HepG2 (cell line): ENCODE measurements at regions not wholly inside any gene's neighbourhood (a gene's known extent, or its start where the extent isn't known, plus 50 kb on each side); places are given as distances from the start of the nearest gene placed in this dataset.

Source experiments
- ATAC-seq: fragments of 200-7000 bp; cut with Tn5 transposase; 3 replicates; pipeline ENCODE4 v1.9.1; 2020; ENCODE audit warnings: mild to moderate bottlenecking, moderate library complexity
- BruUV-seq: library from RNA; stranded (reverse); fragments of 400-500 nt; replicated peaks from 2 replicates; lab custom pipeline; 2021; lab: Mats Ljungman, UMichigan
- CTCF ChIA-PET: fragments of 300-600 bp; formaldehyde crosslinking; extraction: SDS; loops from one replicate; lab custom pipeline; 2021; ENCODE audit warnings: low total read pairs, inconsistent platforms, low intra/inter-chr PET ratio; lab: Yijun Ruan, JAX
- POLR2A ChIA-PET: fragments of 350-600 bp; sonication (Branson Sonifier 250); formaldehyde crosslinking; loops from one replicate; lab custom pipeline; 2020; ENCODE audit warnings: antibody characterized with exemption, inconsistent platforms; lab: Yijun Ruan, JAX
- DNase-seq: peaks from one replicate; pipeline ENCODE4 v3.0.0-alpha.2; 2015; ENCODE audit warnings: low spot score
- FAIRE-seq: peaks from 3 replicates; lab custom pipeline; 2011; peaks lifted over from hg19 to GRCh38; lab: Jason Lieb, UNC
- H2AFZ ChIP-seq: one replicate; pipeline ENCODE4 v1.6.1; 2011; ENCODE audit warnings: low read length, inconsistent platforms
- H3K27ac ChIP-seq: fragments of 300-600 bp; 3 replicates; pipeline ENCODE4 v1.8.0; 2011; ENCODE audit warnings: mixed run types, mild to moderate bottlenecking, mixed read lengths, low read length, inconsistent platforms; ENCODE audit not compliant: insufficient read depth; ENCODE audit errors: extremely low read length
- H3K27me3 ChIP-seq, 2 experiments: fragments of 200-600 bp in 1 of 2; 2 replicates in 1 of 2; 3 replicates in 1 of 2; pipeline versions ENCODE4 v1.6.0 to v1.8.0; 2011; ENCODE audit warnings: low read length in 2 of 2, mild to moderate bottlenecking in 2 of 2, moderate library complexity in 2 of 2, inconsistent platforms in 1 of 2; ENCODE audit not compliant: insufficient read depth in 2 of 2, control insufficient read depth in 1 of 2
- H3K36me3 ChIP-seq, 2 experiments: fragments of 200-600 bp in 1 of 2; replicated peaks in 1 of 2; 2 replicates in 1 of 2; 3 replicates in 1 of 2; pipeline versions ENCODE4 v1.5.1 to v1.8.0; 2011; ENCODE audit warnings: low read length in 2 of 2, inconsistent platforms in 1 of 2; ENCODE audit not compliant: insufficient read depth in 2 of 2, control insufficient read depth in 1 of 2
- H3K4me1 ChIP-seq: 2 replicates; pipeline ENCODE4 v1.5.1; 2012; ENCODE audit warnings: low read length, inconsistent platforms; ENCODE audit not compliant: insufficient read depth
- H3K4me2 ChIP-seq: 2 replicates; pipeline ENCODE4 v1.6.0; 2011; ENCODE audit warnings: low read depth, low read length, inconsistent platforms
- H3K4me3 ChIP-seq, 3 experiments: fragments of 200-600 bp in 1 of 3; sonication (generic), shearing (Covaris generic) in 1 of 3; replicated peaks in 1 of 3; 2 replicates each; pipeline ENCODE4 v1.5.1; 2011 to 2016; ENCODE audit warnings: low read length in 3 of 3, inconsistent platforms in 2 of 3, low read depth in 2 of 3, mild to moderate bottlenecking in 2 of 3, control low read depth in 1 of 3, mixed read lengths in 1 of 3; ENCODE audit not compliant: insufficient read depth in 1 of 3
- H3K79me2 ChIP-seq: one replicate; pipeline ENCODE4 v1.6.1; 2011; ENCODE audit warnings: low read length, inconsistent platforms; ENCODE audit not compliant: insufficient read depth
- H3K9ac ChIP-seq: 2 replicates; pipeline ENCODE4 v1.6.0; 2011; ENCODE audit warnings: mild to moderate bottlenecking, low read depth, low read length, inconsistent platforms; ENCODE audit not compliant: insufficient read depth
- H3K9me3 ChIP-seq: 2 replicates; pipeline ENCODE4 v1.5.1; 2012; ENCODE audit warnings: mild to moderate bottlenecking, low read length
- H4K20me1 ChIP-seq: 2 replicates; pipeline ENCODE4 v1.6.0; 2011; ENCODE audit warnings: inconsistent platforms, mild to moderate bottlenecking, low read length, moderate library complexity; ENCODE audit not compliant: insufficient read depth
- EP300 ChIP-seq, 3 experiments: sonication (generic) in 1 of 3; formaldehyde crosslinking in 1 of 3; IDR thresholded peaks; 2 replicates each; pipeline versions ENCODE4 v1.5.1 to v1.6.1; 2011 to 2020; ENCODE audit warnings: low read depth in 2 of 3, low read length in 2 of 3, borderline replicate concordance in 1 of 3, improper control_type of control experiment in 1 of 3, mild to moderate bottlenecking in 1 of 3, missing genetic modification reagents in 1 of 3, moderate library complexity in 1 of 3
- ERF ChIP-seq: IDR thresholded peaks from 2 replicates; pipeline ENCODE4 v1.6.1; 2018; ENCODE audit warnings: missing biosample characterization, missing genetic modification reagents
- FOXA3 ChIP-seq: IDR thresholded peaks from 2 replicates; pipeline ENCODE4 v1.6.1; 2016; ENCODE audit warnings: missing genetic modification reagents, missing compliant biosample characterization
- FOXP1 ChIP-seq, 2 experiments: fragments of 450-650 bp in 1 of 2; IDR thresholded peaks; 2 replicates each; pipeline ENCODE4 v1.6.1; 2017 to 2018; ENCODE audit warnings: antibody characterized with exemption in 1 of 2
- GATAD2A ChIP-seq: IDR thresholded peaks from 2 replicates; pipeline ENCODE4 v1.6.1; 2016
- HDAC2 ChIP-seq: sonication (generic); formaldehyde crosslinking; IDR thresholded peaks from 2 replicates; pipeline ENCODE4 v1.4.0; 2020; ENCODE audit warnings: missing genetic modification reagents
- ISL2 ChIP-seq: sonication (generic); formaldehyde crosslinking; IDR thresholded peaks from 2 replicates; pipeline ENCODE4 v1.5.0; 2020; ENCODE audit warnings: missing genetic modification reagents
- KLF13 ChIP-seq: sonication (generic); formaldehyde crosslinking; IDR thresholded peaks from 2 replicates; pipeline ENCODE4 v1.4.0; 2020; ENCODE audit warnings: mild to moderate bottlenecking, missing genetic modification reagents
- RFXANK ChIP-seq: IDR thresholded peaks from 2 replicates; pipeline ENCODE4 v1.6.1; 2016
- YEATS2 ChIP-seq: sonication (generic); formaldehyde crosslinking; IDR thresholded peaks from 2 replicates; pipeline ENCODE4 v1.4.0; 2020; ENCODE audit warnings: missing genetic modification reagents, borderline replicate concordance
- ZBTB42 ChIP-seq: sonication (generic); formaldehyde crosslinking; IDR thresholded peaks from 2 replicates; pipeline ENCODE4 v1.5.0; 2020; ENCODE audit warnings: mild to moderate bottlenecking, missing genetic modification reagents
- ZMYM4 ChIP-seq: sonication (generic); formaldehyde crosslinking; IDR thresholded peaks from 2 replicates; pipeline ENCODE4 v1.8.1; 2023; ENCODE audit warnings: mild to moderate bottlenecking, missing genetic modification reagents
- ZNF225 ChIP-seq: sonication (generic); formaldehyde crosslinking; IDR thresholded peaks from 2 replicates; pipeline ENCODE4 v1.4.0; 2020; ENCODE audit warnings: mild to moderate bottlenecking, missing genetic modification reagents
- ZNF432 ChIP-seq: sonication (generic); formaldehyde crosslinking; IDR thresholded peaks from 2 replicates; pipeline ENCODE4 v1.5.0; 2020; ENCODE audit warnings: missing genetic modification reagents, mild to moderate bottlenecking, borderline replicate concordance
- ZNF614 ChIP-seq: IDR thresholded peaks from 2 replicates; pipeline ENCODE4 v1.6.1; 2018; ENCODE audit warnings: missing biosample characterization, missing genetic modification reagents, inconsistent platforms, borderline replicate concordance
- WGBS: methylation state at CpG from one replicate; pipeline ENCODE4 v1.1.6; 2017; ENCODE audit warnings: low lambda C conversion rate; 5-methylcytosine and 5-hydroxymethylcytosine counted together
- in situ Hi-C: cut with HindIII; loops from 2 replicates; pipeline ENCODE4 v1.10.0; 2017; ENCODE audit warnings: low pct_unique_long_range_greater_than_20kb; ENCODE audit not compliant: extremely low pct_ligation_motif_present
- intact Hi-C: fragments of 100-400 bp; cut with micrococcal nuclease; formaldehyde crosslinking; loops from one replicate; pipeline ENCODE4 v1.10.0; 2022; ENCODE audit not compliant: unreplicated experiment
- TF ChIP-seq, protein P1 (sequence below): sonication (generic); formaldehyde crosslinking; IDR thresholded peaks from 2 replicates; pipeline ENCODE4 v1.8.1; 2023; ENCODE audit warnings: mild to moderate bottlenecking, missing genetic modification reagents, borderline replicate concordance
- TF ChIP-seq, protein P2 (sequence below): sonication (generic); formaldehyde crosslinking; IDR thresholded peaks from 2 replicates; pipeline ENCODE4 v1.5.0; 2020; ENCODE audit warnings: mild to moderate bottlenecking, missing genetic modification reagents
- TF ChIP-seq, protein P3 (sequence below): sonication (generic); formaldehyde crosslinking; IDR thresholded peaks from 2 replicates; pipeline ENCODE4 v1.4.0; 2020; ENCODE audit warnings: missing genetic modification reagents, mild to moderate bottlenecking, borderline replicate concordance

DNA sequence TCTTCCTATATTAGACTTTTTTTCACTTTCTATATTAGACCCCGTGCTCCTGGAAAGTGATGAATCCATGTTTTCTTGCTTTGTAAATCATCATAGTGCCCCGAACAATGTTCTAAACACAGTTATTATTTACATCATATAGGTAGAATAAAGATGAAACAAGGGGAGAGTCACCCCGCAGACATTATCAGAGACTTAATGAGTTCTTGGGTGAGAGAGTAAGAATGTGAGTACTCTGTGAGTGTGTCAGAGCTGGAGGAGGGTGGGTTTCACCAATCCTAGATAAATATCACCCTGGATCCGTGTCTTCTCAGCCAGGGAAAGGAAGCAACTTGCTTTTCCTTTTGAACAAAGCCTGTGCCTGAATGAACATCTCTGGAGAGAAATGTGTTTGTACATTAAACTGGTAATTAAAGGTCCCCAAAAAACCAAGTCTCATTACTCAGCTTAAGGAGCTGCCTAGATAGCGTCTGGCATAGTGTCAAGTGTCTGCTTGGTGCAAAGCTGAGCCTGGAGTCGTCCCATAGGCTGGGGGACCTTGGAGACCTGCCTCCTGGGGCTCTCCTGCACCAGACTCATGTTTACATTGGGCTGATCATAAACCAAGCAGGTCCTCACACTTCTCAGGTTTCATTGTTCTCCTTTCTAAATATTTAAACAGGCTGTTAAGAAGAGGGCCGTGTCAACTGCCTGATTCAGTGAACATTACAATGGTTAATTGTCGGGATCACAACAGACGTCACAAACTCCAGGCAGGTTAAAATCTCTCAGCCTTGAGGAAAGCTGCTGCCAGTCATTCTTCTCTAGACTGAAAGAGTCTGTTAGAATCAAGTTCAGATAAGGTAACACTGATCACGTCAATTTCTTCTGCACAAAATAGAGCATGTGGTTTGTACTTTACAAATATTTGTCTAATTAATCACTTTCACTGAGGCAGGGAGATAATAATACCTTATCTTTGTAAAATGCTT is 179.7 kb upstream of the MYLIP start (continued):
- peak; percentile 88 for TF ChIP-seq FOXA3 (CRISPR knock-in tag)
- TF ChIP-seq GATAD2A (CRISPR knock-in tag) = peak; percentile 76
- no peak for TF ChIP-seq ZNF614 (CRISPR knock-in tag)
- TF ChIP-seq EP300 (IDR thresholded peaks at IDR 0.05; ENCODE audit: low read depth in 2 of 2, low read length in 2 of 2) = peak in 1 of 2 experiments; percentile 24; a peak in 2 of 4 replicates
- no peak for TF ChIP-seq EP300 (CRISPR knock-in tag; IDR thresholded peaks at IDR 0.05; ENCODE audit: borderline replicate concordance)
- TF ChIP-seq ZNF432 = no peak
- no peak for TF ChIP-seq ERF (CRISPR knock-in tag)
- TF ChIP-seq HDAC2 (CRISPR knock-in tag) = peak; percentile 27; the same call in 1 of the 2 replicates
- TF ChIP-seq RFXANK (CRISPR knock-in tag) = no peak
- peak; percentile 41; the same call in 1 of the 2 replicates for TF ChIP-seq ISL2 (CRISPR knock-in tag)
- no peak for TF ChIP-seq FOXP1 (IDR thresholded peaks at IDR 0.05)
- TF ChIP-seq FOXP1 (CRISPR knock-in tag; IDR thresholded peaks at IDR 0.05) = peak; percentile 69

DNA sequence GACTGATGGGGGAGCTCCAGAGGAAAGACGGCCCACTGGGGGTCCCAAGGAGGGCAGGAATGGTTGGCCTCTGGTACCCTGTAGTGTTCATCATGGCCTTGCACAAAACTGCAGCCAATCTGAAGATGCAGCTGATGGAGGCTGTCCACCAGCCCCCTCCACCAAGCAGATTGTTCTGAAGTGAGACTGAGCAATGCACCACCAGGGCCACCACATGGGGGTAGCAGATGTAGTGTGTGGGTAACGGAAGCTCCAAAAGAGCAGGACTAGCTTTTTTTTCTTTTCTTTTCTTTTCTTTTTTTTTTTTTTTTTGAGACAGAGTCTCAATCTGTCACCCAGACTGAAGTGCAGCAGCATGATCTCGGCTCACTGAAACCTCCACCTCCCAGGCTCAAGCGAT is 181.0 kb upstream of the MYLIP start:
- ATAC-seq (no peak), FAIRE-seq (no peak), DNase-seq (no peak)
- ChIA-PET POLR2A (no interaction called here), CTCF (no interaction called here)
- no peaks in the 10 kb centered on the region for H3K79me2 ChIP-seq
- intact Hi-C loops (no loop called here), in situ Hi-C loops (no loop called here)
- H2AFZ ChIP-seq = no peak overlapping the region
- H3K4me1 ChIP-seq = peaks cover 24% of the 10 kb centered on the region
- no peak overlapping the region for H3K4me2 ChIP-seq
- peaks cover 3 to 63% of the 10 kb centered on the region in 2 experiments for H3K27me3 ChIP-seq
- no peak overlapping the region for H3K27ac ChIP-seq
- BruUV-seq = no TSS peak
- no peak overlapping the region for H3K9ac ChIP-seq
- no peaks in the 10 kb centered on the region; the same call in 1 of the 2 replicates for H4K20me1 ChIP-seq
- no peaks in the 10 kb centered on the region for H3K9me3 ChIP-seq
- H3K36me3 ChIP-seq = no peaks in the 10 kb centered on the region
- WGBS = 19% methylated on average over 4 of the region's 4 CpGs
- H3K4me3 ChIP-seq = no peak overlapping the region
- TF ChIP-seq, protein P1, sequence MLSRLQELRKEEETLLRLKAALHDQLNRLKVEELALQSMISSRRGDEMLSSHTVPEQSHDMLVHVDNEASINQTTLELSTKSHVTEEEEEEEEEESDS (CRISPR knock-in tag) = no peak
- TF ChIP-seq ZNF614 (CRISPR knock-in tag) (no peak), ZBTB42 (CRISPR knock-in tag) (no peak), ZMYM4 (no peak), KLF13 (CRISPR knock-in tag) (no peak), ZNF225 (no peak), YEATS2 (CRISPR knock-in tag) (no peak)
- TF ChIP-seq, protein P2, sequence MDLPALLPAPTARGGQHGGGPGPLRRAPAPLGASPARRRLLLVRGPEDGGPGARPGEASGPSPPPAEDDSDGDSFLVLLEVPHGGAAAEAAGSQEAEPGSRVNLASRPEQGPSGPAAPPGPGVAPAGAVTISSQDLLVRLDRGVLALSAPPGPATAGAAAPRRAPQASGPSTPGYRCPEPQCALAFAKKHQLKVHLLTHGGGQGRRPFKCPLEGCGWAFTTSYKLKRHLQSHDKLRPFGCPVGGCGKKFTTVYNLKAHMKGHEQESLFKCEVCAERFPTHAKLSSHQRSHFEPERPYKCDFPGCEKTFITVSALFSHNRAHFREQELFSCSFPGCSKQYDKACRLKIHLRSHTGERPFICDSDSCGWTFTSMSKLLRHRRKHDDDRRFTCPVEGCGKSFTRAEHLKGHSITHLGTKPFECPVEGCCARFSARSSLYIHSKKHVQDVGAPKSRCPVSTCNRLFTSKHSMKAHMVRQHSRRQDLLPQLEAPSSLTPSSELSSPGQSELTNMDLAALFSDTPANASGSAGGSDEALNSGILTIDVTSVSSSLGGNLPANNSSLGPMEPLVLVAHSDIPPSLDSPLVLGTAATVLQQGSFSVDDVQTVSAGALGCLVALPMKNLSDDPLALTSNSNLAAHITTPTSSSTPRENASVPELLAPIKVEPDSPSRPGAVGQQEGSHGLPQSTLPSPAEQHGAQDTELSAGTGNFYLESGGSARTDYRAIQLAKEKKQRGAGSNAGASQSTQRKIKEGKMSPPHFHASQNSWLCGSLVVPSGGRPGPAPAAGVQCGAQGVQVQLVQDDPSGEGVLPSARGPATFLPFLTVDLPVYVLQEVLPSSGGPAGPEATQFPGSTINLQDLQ (CRISPR knock-in tag) = no peak
- TF ChIP-seq, protein P3, sequence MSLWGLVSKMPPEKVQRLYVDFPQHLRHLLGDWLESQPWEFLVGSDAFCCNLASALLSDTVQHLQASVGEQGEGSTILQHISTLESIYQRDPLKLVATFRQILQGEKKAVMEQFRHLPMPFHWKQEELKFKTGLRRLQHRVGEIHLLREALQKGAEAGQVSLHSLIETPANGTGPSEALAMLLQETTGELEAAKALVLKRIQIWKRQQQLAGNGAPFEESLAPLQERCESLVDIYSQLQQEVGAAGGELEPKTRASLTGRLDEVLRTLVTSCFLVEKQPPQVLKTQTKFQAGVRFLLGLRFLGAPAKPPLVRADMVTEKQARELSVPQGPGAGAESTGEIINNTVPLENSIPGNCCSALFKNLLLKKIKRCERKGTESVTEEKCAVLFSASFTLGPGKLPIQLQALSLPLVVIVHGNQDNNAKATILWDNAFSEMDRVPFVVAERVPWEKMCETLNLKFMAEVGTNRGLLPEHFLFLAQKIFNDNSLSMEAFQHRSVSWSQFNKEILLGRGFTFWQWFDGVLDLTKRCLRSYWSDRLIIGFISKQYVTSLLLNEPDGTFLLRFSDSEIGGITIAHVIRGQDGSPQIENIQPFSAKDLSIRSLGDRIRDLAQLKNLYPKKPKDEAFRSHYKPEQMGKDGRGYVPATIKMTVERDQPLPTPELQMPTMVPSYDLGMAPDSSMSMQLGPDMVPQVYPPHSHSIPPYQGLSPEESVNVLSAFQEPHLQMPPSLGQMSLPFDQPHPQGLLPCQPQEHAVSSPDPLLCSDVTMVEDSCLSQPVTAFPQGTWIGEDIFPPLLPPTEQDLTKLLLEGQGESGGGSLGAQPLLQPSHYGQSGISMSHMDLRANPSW (CRISPR knock-in tag) = no peak
